GM11168 (cell line): ENCODE measurements at regions not wholly inside any gene's neighbourhood (a gene's known extent, or its start where the extent isn't known, plus 50 kb on each side); places are given as distances from the start of the nearest gene placed in this dataset.

Experiments
- in situ Hi-C: fragments of 300-500 bp; cut with MboI; formaldehyde crosslinking; loops from one replicate; pipeline ENCODE4 v1.12.0; 2022; ENCODE audit warnings: low sequenced_read_pairs; ENCODE audit not compliant: unreplicated experiment

DNA sequence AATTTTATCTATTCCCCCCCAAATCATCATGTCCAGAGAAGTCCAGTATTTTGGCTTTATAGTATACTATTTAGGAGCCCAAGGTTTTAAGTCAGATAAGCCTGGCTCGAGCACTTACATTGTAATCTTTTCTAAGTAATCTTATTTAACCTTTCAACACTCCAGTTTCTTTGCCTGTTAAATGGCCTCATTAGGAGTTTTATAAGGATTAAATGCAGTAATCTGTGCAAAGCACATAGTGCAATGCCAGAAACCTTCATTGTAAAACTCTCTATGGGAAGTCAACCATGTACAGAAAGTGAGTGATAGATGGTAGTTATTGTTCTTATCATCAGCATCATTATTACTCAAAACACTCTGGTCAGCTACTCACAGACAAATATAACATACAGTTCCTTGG, 1330.4 kb downstream of the SLC16A7 start:
- in situ Hi-C loops = no loop called here

DNA sequence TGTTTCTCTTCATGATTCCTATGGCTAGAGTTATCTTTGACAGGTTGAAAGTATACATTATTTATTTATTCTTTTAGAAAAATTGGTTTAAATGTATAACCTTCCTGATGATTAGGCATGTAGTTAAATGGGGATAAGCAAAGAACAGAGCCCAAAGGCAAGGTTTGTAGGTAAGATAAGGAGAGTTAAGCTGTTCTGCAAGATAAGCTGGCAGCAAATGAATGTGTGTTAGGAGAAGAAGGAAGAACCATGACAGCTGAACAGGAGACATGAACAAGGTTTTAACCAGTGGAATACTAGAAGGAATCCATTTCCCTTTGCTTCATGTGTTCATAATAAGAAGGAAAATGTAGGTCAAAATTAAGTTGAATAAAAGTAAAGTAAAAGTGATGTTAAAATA, 1330.1 kb upstream of the USP15 start:
- in situ Hi-C loops = no loop called here

DNA sequence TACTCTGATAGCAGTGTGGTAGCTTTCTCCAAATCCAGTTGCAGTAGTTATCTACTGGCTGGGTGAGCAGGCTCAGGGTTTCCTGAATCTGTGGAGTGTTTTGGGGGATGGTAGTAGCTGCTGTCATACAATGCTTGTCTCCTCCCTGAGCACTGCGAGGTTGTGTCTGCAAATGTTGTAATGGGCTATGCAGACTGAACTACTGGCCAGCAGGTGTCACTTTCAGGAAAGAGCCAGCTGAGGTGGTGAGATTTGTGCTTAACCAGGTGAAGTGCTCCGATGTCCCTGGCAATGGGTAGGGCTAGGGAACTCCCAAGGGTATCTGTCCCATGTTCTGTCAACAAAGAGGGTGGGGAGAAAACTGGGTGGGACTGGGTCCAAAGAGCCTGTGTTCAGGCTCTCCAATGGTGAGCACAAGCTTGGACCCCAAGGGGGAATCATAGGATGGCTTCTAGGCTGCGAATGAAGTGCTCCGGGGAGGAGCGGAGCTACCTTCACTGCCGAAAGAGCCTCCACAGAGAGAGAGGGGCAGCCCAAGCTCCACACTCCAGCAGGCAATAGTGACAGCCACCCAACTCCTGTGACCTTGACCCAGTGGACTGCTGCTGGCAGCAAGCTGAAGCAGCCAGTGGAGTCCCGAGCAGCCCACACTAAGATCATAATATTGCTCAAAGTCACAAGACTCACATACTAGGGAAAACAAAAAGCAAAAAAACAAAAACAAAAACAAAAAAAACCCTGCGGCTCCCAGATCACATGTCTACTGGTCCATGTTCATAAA, 1324.0 kb upstream of the USP15 start:
- in situ Hi-C loops = no loop called here

DNA sequence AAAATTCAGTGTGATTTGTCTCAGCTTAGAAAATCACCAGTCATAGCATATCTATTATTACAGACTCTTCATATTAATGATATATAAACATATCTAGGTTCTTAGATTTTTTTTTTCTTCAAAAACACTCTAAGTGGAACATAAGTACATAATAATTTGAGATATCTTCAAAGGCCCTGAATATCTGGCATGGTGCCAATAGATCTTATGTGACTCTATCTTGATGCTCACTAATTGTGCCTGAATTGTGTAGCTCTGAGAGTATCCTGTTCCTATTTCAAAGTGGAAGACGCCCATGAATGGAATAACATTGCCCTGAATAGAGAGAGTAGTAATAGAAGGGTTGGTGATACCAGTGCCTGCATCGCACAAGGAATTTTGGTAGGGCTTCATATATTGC, 1312.7 kb upstream of the USP15 start:
- in situ Hi-C loops = no loop called here

DNA sequence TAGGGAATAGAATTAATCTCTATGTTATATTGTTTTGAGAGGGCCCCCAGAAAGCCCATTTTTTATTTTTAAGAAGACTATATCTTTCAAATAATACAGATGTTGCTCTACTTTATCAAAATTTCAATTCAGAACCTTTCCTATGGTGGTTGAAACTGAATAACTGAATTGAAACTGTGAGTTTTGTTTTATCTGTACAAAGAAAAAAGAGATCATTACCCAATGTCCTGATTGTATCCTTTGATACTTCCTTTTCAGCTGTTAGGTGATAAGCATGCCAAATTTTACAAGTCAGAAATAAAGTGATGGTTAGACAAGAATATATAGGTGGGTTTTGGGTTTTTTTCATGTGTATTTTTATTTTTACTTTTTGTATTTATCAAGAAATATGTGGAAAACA, 1293.1 kb upstream of the USP15 start:
- in situ Hi-C loops = no loop called here

DNA sequence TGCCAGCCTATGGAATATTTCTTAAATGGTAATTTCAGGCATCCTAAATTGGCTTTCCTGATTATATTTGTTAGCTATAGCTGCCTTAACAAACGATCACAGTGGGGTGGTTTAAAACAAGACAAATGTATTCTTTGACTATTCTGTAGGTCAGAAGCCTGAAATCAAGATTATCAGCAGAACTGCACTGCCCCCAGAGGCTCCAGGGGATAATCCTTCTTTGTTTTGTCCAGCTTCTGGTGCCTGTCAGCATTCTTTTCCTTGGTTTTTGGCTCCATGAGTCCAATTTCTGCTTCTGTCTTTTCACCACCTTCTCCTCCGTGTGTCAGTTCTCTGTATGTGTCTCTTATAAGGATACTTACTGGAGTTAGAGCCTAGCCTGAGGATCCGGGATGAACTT, 1282.2 kb upstream of the USP15 start:
- in situ Hi-C loops = no loop called here

DNA sequence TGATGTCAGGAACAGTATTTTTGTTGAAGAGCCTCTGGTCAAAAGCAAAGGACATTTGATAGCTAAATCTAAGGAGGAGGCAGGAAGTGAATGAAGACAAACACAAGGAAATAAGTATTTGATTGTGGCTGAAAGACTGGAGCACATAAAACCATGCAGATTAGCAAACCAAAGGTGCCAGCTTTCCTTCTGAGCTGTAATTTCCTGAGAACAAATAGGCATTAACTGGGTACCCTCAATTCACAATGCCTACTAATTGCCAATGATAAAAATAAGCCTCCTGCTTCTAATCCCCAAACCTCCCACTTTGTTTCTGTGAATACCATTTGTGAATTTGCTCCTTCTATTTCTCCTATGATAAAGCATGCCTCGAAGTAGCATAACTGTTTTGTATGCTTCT, 1279.6 kb upstream of the USP15 start:
- in situ Hi-C loops = no loop called here

DNA sequence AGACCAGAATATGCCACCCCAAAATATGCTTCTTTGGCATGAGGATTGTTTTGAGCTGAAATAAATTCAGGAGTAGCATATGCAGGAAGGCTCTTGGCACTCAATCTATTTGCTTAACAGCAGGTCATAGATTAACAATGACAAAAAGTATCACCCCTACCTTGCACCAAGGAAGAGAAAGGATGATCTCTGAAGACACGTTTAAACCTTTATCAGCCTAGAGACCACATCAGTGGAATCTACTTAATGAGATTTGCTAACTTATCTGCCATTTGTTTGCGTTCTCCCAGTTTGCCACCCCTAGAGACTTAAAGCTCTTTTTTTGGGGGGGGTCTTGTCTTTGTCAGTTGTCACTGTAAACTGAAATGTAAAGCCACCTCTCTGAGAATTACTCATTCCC, 1278.7 kb upstream of the USP15 start:
- in situ Hi-C loops = no loop called here

DNA sequence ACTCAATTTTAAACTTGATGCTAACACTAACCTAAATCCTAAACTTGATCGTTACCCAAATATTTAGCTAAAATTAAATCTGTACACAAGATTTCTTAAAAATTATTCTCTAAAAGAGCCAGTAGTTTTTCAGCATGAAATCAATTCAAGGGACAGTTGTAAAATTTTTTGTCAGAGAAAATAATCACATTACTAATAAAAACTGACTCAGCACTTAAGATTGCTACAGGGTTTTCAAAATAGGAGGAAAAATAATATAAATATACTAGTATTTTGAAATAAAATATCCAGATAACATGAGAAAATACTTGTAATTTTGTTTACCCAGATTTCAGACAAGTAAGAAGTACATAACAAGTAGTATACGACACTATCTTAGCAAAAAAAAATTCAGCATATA, 1268.1 kb upstream of the USP15 start:
- in situ Hi-C loops = no loop called here

DNA sequence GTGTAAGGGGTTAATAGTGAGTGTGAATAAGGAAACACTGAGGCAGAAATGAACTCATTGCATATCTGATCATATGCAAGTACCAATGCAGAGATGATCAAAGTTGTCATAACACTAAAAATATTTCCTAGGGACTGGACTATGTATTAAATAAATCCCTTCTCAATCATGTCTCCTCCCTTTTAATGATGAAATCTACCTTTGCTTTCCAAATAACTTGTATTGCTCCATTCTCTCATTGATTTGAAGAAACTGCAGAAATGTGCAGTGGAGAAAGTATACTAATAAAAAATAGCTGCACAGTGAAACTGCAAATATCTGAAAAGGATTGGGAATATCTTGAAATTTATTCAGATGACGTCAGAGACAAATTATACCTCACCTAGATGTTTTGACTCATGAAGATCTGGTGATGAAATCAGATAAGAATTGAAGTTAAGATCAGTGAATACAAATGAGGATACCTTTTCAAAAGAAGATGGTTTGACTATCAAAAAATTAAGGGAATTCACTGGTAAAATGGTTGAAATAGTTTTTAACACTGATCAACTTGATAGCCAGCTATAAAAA, 1264.9 kb upstream of the USP15 start:
- in situ Hi-C loops = no loop called here

DNA sequence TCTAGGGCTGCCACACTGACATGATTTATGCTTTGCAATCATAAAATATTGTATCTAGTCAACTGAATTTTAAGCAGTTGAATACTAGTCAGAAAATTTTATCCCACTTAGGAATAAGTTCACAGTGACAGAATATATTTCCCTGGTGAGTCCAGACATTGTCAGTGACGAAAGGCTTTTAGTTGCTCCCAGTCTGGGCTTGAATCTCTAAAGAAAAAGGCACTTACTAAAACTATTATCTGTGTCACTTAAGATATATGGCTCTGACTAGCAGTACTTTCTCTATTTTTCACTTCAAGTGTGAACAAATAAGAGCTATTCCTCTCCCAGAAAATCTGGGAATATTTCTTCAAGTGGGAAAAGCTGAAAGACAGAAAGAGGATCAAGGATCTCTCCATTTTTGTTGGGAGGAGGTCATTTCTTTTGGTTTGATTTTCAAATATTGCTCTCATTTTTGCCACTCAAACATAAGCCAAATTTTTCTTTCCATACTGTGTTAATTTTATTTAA, 1262.3 kb upstream of the USP15 start:
- in situ Hi-C loops = no loop called here

DNA sequence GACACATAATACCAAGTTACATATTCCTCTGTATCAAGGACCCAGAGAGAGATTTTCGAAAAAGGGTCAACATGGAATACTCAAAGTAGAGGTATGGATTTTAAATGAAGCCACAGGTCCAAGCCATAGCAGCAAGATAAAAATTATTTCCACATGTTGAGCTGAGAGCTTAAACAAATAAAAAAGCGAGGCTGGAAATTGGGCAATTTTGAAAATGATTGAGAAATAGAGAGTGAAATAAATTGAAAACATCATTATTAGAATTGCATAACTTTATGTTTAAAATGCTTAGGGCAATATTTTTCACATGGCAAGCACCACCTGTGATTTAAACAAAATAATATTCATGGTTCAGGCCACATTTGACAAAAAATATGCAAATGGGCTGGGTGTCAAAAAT, 1251.0 kb upstream of the USP15 start:
- in situ Hi-C loops = no loop called here

DNA sequence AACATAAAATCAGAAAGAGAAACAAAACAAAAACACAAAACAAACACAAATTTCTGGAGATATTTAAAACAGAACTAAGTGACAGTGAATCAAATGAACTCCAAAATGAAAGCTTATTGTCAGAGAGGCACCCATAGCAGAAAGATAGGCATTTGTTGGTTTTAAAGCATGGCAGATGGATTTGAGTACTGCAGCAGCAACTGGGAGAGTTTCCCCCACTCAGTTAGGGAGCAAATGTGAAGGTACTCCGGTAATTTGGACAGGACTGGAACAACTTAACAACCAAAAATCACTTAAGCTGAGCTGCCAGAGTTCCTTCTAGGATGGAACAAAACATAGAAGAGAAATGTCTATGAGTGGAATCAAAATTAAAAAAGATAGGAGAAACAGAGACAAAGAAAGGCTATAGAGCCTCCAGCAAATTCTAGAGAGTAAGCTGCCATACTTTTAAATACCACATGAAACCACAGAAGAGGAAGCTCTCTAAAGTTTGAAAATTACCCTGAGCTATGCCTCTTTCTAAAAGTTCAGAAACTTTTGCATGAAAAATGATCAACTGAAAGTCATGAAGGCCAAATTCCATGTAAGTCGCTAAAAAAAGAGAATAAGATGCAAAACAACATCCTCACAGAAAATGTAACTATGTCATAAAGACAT, 1248.3 kb upstream of the USP15 start:
- in situ Hi-C loops = no loop called here

DNA sequence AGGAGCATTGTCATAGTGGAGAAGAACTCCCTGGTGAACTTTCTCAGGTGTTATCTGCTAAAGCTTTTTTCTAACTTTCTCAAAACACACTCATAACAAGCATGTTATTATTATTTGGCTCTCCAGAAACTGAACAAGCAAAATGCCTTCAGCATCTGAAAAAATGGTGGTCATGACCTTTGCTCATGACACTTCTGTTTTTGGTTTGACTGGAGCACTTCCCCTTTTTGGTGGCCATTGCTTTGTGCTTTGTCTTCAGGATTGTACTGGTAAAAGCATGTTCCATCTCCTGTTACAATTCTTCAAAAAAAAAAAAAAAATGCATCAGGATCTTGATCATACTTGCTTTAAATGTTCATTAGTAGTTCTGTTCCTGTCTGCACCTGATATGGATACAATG, 1241.6 kb upstream of the USP15 start:
- in situ Hi-C loops = no loop called here

DNA sequence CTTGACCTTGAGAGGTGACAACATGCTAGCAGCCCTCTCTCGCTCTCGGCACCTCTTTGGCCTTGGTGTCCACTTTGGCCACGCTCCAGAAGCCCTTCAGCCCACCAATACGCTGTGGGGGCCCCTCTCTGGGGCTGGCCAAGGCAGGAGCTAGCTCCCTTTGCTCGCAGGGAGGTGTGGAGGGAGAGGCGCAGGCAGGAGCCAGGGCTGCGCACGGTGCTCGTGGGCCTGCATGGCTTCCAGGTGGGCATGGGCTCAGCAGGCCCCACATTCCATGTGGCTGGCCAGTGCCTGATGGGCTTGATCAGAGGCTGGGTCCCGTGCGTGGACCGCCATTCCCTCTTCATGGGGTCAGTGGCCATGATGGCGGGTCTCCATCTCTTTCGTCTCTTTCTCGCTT, 1237.0 kb upstream of the USP15 start:
- in situ Hi-C loops = no loop called here

DNA sequence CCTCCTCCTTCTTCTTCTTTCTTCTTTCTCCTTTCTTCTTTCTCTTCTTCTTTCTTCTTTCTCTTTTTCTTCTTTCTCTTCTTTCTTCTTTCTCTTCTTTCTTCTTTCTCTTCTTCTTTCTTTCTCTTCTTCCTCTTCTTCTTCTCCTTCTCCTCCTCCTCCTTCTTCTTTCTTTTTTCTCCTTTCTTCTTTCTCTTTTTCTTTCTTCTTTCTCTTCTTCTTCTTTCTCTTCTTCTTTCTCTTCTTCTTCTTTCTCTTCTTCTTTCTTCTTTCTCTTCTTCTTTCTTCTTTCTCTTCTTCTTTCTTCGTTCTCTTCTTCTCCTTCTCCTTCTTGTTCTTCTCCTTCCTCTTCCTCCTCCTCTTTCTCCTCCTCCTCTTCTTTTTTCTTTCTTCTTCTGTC, 1230.7 kb upstream of the USP15 start:
- in situ Hi-C loops = no loop called here

DNA sequence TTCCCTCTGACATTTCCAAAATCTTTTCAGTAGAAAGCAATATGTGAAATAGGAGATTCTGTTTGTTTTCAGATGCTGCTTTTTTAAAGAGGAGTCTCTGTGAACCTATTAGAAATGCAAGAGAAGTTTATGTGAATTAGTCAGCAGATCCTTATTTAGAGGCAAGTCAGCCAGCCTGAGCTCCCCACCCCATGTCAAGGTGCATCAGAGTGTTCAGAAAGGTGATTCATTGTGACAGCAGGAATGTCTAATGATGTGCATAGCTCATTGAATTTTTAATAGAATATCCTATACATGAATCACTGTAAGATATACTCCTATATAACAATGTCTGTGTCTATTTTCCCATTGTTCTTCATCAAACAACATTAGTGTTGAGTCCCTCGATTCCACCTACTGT, 1222.4 kb upstream of the USP15 start:
- in situ Hi-C loops = no loop called here

DNA sequence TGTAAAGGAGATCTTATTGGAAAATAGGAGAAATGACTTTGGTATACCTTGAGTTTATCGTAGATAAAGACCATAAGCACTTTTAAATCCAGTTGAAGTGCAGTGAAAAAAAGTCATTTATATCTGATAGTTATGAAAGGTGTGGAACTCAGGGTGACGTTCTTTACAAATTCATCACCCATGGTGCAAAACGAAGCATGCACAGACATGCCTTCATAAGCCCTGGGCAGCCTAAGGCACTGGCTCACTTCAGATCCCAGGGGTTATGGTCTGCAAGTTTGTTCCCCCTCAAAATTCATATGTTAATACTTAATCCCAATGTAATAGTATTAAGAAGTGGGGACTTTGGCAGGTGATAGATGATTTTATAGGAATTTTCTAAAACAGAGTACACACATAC, 1216.4 kb upstream of the USP15 start:
- in situ Hi-C loops = no loop called here

DNA sequence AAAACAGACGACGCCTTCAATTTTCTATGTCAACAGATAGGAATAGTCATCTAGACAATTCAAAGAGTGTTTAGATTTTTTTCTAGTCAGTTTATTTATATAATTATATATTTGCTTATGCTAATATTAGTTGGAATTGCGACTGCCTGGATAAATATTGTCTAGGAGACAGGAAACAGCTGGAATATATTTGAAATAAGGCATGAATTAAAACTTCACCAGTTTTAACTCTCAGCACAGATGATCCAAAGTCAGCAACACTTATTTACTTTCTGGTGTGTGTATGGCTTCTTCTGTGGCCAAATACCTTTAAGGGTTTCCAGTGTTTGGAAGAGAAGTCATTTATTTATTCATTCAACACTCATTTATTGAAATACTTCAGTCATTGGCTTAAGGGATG, 1215.4 kb upstream of the USP15 start:
- in situ Hi-C loops = no loop called here

DNA sequence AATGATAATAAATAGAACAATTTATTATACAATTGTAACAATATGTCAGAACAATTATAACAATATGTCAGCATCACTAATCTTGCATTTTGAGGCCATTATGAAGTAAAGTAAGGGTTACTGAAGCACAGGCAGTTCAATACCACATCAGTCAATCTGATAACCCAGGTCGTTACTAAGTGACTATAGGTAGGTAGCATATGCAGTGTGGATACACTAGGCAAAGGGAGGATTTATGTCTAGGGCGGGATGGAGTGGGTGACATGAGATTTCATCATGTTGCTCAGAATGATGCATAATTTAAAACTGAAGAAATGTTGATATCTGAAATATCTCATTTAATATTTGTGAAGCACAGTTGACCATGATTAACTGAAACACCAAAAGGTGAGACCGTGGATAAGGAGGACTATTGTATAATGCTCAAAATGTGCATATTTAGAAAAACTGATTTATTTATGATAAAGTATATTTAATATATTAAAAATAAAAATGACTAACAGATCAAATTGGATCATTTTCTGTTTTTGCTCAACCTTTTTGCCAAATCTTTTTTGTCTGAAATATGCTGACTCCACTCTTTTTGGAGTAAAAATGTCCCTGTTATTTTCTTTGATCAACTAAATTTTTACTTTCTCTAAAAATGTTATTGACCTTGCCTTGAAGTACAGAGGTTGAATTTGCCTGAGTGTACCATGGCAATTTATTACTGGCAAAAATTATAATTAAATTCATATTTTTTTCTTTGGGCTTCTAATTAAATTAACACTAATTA, 1189.4 kb upstream of the USP15 start:
- in situ Hi-C loops = no loop called here

DNA sequence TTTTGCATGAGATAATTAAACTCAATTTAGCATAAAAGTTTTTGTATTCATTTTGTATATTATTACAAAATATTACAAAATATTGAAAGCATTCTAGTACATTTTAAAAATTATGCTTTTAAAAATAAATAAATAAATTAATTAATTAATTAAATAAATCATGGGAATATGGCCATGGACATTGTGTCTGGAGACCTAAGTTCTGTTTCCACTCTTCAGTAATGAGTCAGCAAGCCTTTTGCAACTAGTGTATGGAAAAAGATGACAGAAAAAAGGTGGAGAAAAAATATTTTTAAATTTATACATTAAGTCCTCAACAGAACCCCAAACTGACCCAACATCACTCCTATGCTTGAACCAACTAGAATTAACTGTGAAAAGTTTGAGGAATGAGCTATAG, 1187.5 kb upstream of the USP15 start:
- in situ Hi-C loops = no loop called here
